GM23338 (cell line): ENCODE measurements at regions not wholly inside any gene's neighbourhood (a gene's known extent, or its start where the extent isn't known, plus 50 kb on each side); places are given as distances from the start of the nearest gene placed in this dataset.

ENCODE experiments used
- ATAC-seq: fragments of 200-7000 bp; cut with Tn5 transposase; 3 replicates; pipeline ENCODE4 v1.9.1; 2020
- DNase-seq: peaks from one replicate; pipeline ENCODE4 v3.0.0-alpha.2; 2015; ENCODE audit warnings: low spot score
- H2AFZ ChIP-seq: fragments of 200-600 bp; sonication (generic); 2 replicates; pipeline ENCODE4 v1.8.0; 2016; ENCODE audit warnings: antibody characterized with exemption, mild to moderate bottlenecking, moderate library complexity
- H3F3A ChIP-seq: fragments of 200-600 bp; sonication (generic); replicated peaks from 2 replicates; pipeline ENCODE4 v1.8.0; 2017; ENCODE audit warnings: antibody characterized with exemption, mixed run types, low read depth
- H3K27ac ChIP-seq: fragments of 200-600 bp; sonication (generic); 2 replicates; pipeline ENCODE4 v1.6.1; 2016; ENCODE audit warnings: low read depth
- H3K27me3 ChIP-seq: fragments of 200-600 bp; sonication (generic); 2 replicates; pipeline ENCODE4 v1.8.0; 2016; ENCODE audit warnings: mild to moderate bottlenecking, mixed run types, moderate library complexity; ENCODE audit not compliant: insufficient read depth
- H3K36me3 ChIP-seq: fragments of 200-600 bp; sonication (generic); 2 replicates; pipeline ENCODE4 v1.8.0; 2016; ENCODE audit warnings: mild to moderate bottlenecking; ENCODE audit not compliant: insufficient read depth
- H3K4me1 ChIP-seq: fragments of 200-600 bp; sonication (generic); 2 replicates; pipeline ENCODE4 v1.8.0; 2016; ENCODE audit warnings: mild to moderate bottlenecking, moderate library complexity; ENCODE audit not compliant: insufficient read depth
- H3K4me2 ChIP-seq: fragments of 200-600 bp; sonication (generic); 2 replicates; pipeline ENCODE4 v1.7.1; 2017; ENCODE audit warnings: mixed run types
- H3K4me3 ChIP-seq: fragments of 200-600 bp; sonication (generic); 2 replicates; pipeline ENCODE4 v1.6.1; 2016; ENCODE audit warnings: mixed run types
- H3K79me2 ChIP-seq: fragments of 200-600 bp; sonication (generic); replicated peaks from 2 replicates; pipeline ENCODE4 v1.8.0; 2017; ENCODE audit warnings: mild to moderate bottlenecking; ENCODE audit not compliant: insufficient read depth
- H3K9me2 ChIP-seq: fragments of 200-600 bp; sonication (generic); 2 replicates; pipeline ENCODE4 v1.8.0; 2017; ENCODE audit not compliant: insufficient read depth
- H4K20me1 ChIP-seq: fragments of 200-600 bp; sonication (generic); replicated peaks from 2 replicates; pipeline ENCODE4 v1.8.0; 2017; ENCODE audit warnings: mild to moderate bottlenecking; ENCODE audit not compliant: insufficient read depth
- H3K27ac Mint-ChIP-seq: 2 replicates; pipeline ENCODE4 v1.8.0; 2020; ENCODE audit warnings: inconsistent platforms, mild to moderate bottlenecking, moderate library complexity, mixed read lengths
- H3K27me3 Mint-ChIP-seq: 3 replicates; pipeline ENCODE4 v1.8.0; 2022; ENCODE audit warnings: low read depth, mild to moderate bottlenecking, moderate library complexity, mixed read lengths, inconsistent platforms; ENCODE audit not compliant: insufficient read depth, poor library complexity
- H3K36me3 Mint-ChIP-seq: 3 replicates; pipeline ENCODE4 v1.8.0; 2021; ENCODE audit warnings: low read depth, mild to moderate bottlenecking, inconsistent platforms, moderate library complexity, mixed read lengths
- H3K4me1 Mint-ChIP-seq: 3 replicates; pipeline ENCODE4 v1.8.0; 2020; ENCODE audit warnings: mild to moderate bottlenecking, inconsistent platforms, mixed read lengths
- H3K4me3 Mint-ChIP-seq: 3 replicates; pipeline ENCODE4 v1.8.0; 2021; ENCODE audit warnings: moderate library complexity, mild to moderate bottlenecking, inconsistent platforms, mixed read lengths
- H3K9me3 Mint-ChIP-seq: 3 replicates; pipeline ENCODE4 v1.8.0; 2020; ENCODE audit warnings: moderate library complexity, mild to moderate bottlenecking, inconsistent platforms, mixed read lengths
- EZH2 ChIP-seq: fragments of 200-600 bp; sonication (generic); IDR thresholded peaks from one replicate; pipeline ENCODE4 v1.8.0; 2017; ENCODE audit warnings: antibody characterized with exemption, mild to moderate bottlenecking, low read depth; ENCODE audit not compliant: unreplicated experiment
- JUNB ChIP-seq: IDR thresholded peaks from one replicate; pipeline ENCODE4 v1.6.1; 2016; ENCODE audit warnings: antibody characterized with exemption; ENCODE audit not compliant: unreplicated experiment
- NANOG ChIP-seq: IDR thresholded peaks from 2 replicates; pipeline ENCODE4 v1.6.1; 2016; ENCODE audit warnings: antibody characterized with exemption, borderline replicate concordance
- POLR2AphosphoS5 ChIP-seq: IDR thresholded peaks from 2 replicates; pipeline ENCODE4 v1.6.1; 2016; ENCODE audit warnings: antibody characterized with exemption, low read depth
- STAT1 ChIP-seq: IDR thresholded peaks from one replicate; pipeline ENCODE4 v1.6.1; 2016; ENCODE audit warnings: antibody characterized with exemption; ENCODE audit not compliant: unreplicated experiment
- ZNF114 ChIP-seq: fragments of 250-450 bp; sonication (Bioruptor Pico); IDR thresholded peaks from 2 replicates; pipeline ENCODE4 v1.5.0; 2020; ENCODE audit warnings: mild to moderate bottlenecking, moderate library complexity
- ZNF331 ChIP-seq: fragments of 250-450 bp; sonication (Bioruptor Pico); IDR thresholded peaks from 2 replicates; pipeline ENCODE4 v1.5.0; 2020; ENCODE audit warnings: low read depth, mild to moderate bottlenecking, moderate library complexity
- TF ChIP-seq, protein P1 (sequence below): IDR thresholded peaks from 2 replicates; pipeline ENCODE4 v1.6.1; 2016; ENCODE audit warnings: antibody characterized with exemption
- TF ChIP-seq, protein P2 (sequence below), 2 experiments: fragments of 200-600 bp in 1 of 2; sonication (generic) in 1 of 2; conservative IDR thresholded peaks; 2 replicates each; pipeline versions ENCODE4 v1.5.1 to v1.6.1; 2016 to 2017; ENCODE audit warnings: antibody characterized with exemption in 2 of 2, low read depth in 2 of 2, mild to moderate bottlenecking in 2 of 2, moderate library complexity in 1 of 2
- TF ChIP-seq, protein P3 (sequence below): fragments of 250-450 bp; sonication (Bioruptor Pico); IDR thresholded peaks from 2 replicates; pipeline ENCODE4 v1.5.0; 2020; ENCODE audit warnings: mild to moderate bottlenecking, moderate library complexity
- TF ChIP-seq, protein P4 (sequence below): IDR thresholded peaks from one replicate; pipeline ENCODE4 v1.6.1; 2018; ENCODE audit warnings: antibody characterized with exemption; ENCODE audit not compliant: unreplicated experiment

DNA sequence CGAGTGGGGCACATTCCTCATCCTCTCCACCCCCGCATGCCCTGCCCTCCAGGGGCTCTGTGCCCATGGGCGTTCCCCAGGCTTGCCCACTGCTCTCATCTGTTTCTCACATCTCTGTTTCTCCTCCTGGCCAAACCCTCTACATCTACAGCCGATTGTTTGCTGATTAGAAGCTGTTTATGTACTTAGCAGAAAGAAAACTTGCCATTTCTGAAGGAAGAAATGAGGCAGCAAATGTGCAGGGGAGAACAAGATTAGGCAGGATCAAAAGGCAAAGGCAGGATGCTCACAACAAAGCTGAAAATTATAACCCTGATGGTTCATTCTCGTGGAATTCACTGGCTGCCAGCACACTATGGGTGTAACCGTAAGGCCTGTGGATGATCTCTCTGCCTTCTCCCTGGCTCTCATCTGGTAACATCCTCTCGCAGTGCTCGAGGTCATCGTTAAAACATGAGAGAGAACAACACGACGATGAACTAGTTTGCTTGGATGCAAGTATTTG is 111.6 kb upstream of the KLF14 start (continued):
- TF ChIP-seq EZH2 (no peak), POLR2AphosphoS5 (no peak), NANOG (no peak), JUNB (no peak), ZNF331 (CRISPR knock-in tag) (no peak)
- TF ChIP-seq, protein P1, sequence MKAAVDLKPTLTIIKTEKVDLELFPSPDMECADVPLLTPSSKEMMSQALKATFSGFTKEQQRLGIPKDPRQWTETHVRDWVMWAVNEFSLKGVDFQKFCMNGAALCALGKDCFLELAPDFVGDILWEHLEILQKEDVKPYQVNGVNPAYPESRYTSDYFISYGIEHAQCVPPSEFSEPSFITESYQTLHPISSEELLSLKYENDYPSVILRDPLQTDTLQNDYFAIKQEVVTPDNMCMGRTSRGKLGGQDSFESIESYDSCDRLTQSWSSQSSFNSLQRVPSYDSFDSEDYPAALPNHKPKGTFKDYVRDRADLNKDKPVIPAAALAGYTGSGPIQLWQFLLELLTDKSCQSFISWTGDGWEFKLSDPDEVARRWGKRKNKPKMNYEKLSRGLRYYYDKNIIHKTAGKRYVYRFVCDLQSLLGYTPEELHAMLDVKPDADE = no peak
- TF ChIP-seq, protein P2, sequence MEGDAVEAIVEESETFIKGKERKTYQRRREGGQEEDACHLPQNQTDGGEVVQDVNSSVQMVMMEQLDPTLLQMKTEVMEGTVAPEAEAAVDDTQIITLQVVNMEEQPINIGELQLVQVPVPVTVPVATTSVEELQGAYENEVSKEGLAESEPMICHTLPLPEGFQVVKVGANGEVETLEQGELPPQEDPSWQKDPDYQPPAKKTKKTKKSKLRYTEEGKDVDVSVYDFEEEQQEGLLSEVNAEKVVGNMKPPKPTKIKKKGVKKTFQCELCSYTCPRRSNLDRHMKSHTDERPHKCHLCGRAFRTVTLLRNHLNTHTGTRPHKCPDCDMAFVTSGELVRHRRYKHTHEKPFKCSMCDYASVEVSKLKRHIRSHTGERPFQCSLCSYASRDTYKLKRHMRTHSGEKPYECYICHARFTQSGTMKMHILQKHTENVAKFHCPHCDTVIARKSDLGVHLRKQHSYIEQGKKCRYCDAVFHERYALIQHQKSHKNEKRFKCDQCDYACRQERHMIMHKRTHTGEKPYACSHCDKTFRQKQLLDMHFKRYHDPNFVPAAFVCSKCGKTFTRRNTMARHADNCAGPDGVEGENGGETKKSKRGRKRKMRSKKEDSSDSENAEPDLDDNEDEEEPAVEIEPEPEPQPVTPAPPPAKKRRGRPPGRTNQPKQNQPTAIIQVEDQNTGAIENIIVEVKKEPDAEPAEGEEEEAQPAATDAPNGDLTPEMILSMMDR (conservative IDR thresholded peaks at IDR 0.05; ENCODE audit: low read depth in 2 of 2) = no peak

DNA sequence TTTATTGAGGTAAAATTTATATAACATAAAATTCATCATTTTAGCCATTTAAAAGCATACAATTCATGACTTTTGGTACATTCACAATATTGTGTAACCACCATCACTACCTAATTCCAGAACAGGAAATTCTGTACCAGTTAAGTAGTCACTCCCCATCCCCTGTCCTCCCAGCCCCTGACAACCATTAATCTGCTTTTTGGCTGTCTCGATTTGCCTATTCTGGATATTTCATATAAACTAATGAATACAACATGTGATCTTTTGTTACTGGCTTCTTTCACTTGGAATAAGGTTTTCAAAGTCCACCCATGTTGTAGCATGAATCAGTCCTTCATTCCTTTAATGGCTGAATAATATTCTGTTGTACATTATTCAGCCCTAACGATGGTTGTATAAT is 115.6 kb upstream of the KLF14 start:
- Histone ChIP-seq H3K27ac (no peak overlapping the region), H3K4me3 (no peak overlapping the region), H3F3A (no peaks in the 10 kb centered on the region), H3K9me2 (no peaks in the 10 kb centered on the region), H3K4me1 (no peaks in the 10 kb centered on the region), H3K36me3 (no peaks in the 10 kb centered on the region), H4K20me1 (no peaks in the 10 kb centered on the region), H3K79me2 (no peaks in the 10 kb centered on the region), H3K27me3 (no peaks in the 10 kb centered on the region), H2AFZ (no peak overlapping the region), H3K4me2 (no peak overlapping the region)
- no peak overlapping the region for H3K27ac Mint-ChIP-seq
- H3K27me3 Mint-ChIP-seq = no peaks in the 10 kb centered on the region
- no peaks in the 10 kb centered on the region for H3K4me1 Mint-ChIP-seq
- TF ChIP-seq, protein P3, sequence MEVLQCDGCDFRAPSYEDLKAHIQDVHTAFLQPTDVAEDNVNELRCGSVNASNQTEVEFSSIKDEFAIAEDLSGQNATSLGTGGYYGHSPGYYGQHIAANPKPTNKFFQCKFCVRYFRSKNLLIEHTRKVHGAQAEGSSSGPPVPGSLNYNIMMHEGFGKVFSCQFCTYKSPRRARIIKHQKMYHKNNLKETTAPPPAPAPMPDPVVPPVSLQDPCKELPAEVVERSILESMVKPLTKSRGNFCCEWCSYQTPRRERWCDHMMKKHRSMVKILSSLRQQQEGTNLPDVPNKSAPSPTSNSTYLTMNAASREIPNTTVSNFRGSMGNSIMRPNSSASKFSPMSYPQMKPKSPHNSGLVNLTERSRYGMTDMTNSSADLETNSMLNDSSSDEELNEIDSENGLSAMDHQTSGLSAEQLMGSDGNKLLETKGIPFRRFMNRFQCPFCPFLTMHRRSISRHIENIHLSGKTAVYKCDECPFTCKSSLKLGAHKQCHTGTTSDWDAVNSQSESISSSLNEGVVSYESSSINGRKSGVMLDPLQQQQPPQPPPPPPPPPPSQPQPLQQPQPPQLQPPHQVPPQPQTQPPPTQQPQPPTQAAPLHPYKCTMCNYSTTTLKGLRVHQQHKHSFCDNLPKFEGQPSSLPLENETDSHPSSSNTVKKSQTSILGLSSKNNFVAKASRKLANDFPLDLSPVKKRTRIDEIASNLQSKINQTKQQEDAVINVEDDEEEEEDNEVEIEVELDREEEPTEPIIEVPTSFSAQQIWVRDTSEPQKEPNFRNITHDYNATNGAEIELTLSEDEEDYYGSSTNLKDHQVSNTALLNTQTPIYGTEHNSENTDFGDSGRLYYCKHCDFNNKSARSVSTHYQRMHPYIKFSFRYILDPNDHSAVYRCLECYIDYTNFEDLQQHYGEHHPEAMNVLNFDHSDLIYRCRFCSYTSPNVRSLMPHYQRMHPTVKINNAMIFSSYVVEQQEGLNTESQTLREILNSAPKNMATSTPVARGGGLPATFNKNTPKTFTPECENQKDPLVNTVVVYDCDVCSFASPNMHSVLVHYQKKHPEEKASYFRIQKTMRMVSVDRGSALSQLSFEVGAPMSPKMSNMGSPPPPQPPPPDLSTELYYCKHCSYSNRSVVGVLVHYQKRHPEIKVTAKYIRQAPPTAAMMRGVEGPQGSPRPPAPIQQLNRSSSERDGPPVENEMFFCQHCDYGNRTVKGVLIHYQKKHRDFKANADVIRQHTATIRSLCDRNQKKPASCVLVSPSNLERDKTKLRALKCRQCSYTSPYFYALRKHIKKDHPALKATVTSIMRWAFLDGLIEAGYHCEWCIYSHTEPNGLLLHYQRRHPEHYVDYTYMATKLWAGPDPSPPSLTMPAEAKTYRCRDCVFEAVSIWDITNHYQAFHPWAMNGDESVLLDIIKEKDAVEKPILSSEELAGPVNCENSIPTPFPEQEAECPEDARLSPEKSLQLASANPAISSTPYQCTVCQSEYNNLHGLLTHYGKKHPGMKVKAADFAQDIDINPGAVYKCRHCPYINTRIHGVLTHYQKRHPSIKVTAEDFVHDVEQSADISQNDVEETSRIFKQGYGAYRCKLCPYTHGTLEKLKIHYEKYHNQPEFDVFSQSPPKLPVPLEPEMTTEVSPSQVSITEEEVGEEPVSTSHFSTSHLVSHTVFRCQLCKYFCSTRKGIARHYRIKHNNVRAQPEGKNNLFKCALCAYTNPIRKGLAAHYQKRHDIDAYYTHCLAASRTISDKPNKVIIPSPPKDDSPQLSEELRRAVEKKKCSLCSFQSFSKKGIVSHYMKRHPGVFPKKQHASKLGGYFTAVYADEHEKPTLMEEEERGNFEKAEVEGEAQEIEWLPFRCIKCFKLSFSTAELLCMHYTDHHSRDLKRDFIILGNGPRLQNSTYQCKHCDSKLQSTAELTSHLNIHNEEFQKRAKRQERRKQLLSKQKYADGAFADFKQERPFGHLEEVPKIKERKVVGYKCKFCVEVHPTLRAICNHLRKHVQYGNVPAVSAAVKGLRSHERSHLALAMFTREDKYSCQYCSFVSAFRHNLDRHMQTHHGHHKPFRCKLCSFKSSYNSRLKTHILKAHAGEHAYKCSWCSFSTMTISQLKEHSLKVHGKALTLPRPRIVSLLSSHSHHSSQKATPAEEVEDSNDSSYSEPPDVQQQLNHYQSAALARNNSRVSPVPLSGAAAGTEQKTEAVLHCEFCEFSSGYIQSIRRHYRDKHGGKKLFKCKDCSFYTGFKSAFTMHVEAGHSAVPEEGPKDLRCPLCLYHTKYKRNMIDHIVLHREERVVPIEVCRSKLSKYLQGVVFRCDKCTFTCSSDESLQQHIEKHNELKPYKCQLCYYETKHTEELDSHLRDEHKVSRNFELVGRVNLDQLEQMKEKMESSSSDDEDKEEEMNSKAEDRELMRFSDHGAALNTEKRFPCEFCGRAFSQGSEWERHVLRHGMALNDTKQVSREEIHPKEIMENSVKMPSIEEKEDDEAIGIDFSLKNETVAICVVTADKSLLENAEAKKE (CRISPR knock-in tag) = no peak
- TF ChIP-seq JUNB (no peak), EZH2 (no peak), ZNF114 (no peak), NANOG (no peak), ZNF331 (CRISPR knock-in tag) (no peak), STAT1 (no peak)
- TF ChIP-seq, protein P1 = no peak
- TF ChIP-seq, protein P4, sequence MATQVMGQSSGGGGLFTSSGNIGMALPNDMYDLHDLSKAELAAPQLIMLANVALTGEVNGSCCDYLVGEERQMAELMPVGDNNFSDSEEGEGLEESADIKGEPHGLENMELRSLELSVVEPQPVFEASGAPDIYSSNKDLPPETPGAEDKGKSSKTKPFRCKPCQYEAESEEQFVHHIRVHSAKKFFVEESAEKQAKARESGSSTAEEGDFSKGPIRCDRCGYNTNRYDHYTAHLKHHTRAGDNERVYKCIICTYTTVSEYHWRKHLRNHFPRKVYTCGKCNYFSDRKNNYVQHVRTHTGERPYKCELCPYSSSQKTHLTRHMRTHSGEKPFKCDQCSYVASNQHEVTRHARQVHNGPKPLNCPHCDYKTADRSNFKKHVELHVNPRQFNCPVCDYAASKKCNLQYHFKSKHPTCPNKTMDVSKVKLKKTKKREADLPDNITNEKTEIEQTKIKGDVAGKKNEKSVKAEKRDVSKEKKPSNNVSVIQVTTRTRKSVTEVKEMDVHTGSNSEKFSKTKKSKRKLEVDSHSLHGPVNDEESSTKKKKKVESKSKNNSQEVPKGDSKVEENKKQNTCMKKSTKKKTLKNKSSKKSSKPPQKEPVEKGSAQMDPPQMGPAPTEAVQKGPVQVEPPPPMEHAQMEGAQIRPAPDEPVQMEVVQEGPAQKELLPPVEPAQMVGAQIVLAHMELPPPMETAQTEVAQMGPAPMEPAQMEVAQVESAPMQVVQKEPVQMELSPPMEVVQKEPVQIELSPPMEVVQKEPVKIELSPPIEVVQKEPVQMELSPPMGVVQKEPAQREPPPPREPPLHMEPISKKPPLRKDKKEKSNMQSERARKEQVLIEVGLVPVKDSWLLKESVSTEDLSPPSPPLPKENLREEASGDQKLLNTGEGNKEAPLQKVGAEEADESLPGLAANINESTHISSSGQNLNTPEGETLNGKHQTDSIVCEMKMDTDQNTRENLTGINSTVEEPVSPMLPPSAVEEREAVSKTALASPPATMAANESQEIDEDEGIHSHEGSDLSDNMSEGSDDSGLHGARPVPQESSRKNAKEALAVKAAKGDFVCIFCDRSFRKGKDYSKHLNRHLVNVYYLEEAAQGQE = no peak
- H3K9me3 Mint-ChIP-seq = no peaks in the 10 kb centered on the region
- no peak for DNase-seq
- ATAC-seq = no peak
- no peak overlapping the region for H3K4me3 Mint-ChIP-seq
- H3K36me3 Mint-ChIP-seq = no peaks in the 10 kb centered on the region
